K562 (cell line): ENCODE measurements at regions not wholly inside any gene's neighbourhood (a gene's known extent, or its start where the extent isn't known, plus 50 kb on each side); places are given as distances from the start of the nearest gene placed in this dataset.

Experiments used
- FOXK1 ChIP-seq: sonication (generic); formaldehyde crosslinking; IDR thresholded peaks from 2 replicates; pipeline ENCODE4 v1.8.0; 2022; ENCODE audit warnings: missing genetic modification reagents, mild to moderate bottlenecking, borderline replicate concordance
- PHF21A ChIP-seq: fragments of 450-650 bp; IDR thresholded peaks from 2 replicates; pipeline ENCODE4 v1.6.1; 2017; ENCODE audit warnings: low read depth, borderline replicate concordance

- no peak for TF ChIP-seq PHF21A
- TF ChIP-seq FOXK1 (CRISPR knock-in tag) = no peak
Measured at GRCh38 chr1:60906526-60906925, 175.8 kb upstream of the NFIA start.
